ENCODE measurements at regions not wholly inside any gene's neighbourhood (a gene's known extent, or its start where the extent isn't known, plus 50 kb on each side); places are given as distances from the start of the nearest gene placed in this dataset.
A peak's percentile ranks its signal among the peaks of the same experiment; 100 is the strongest.

DNA sequence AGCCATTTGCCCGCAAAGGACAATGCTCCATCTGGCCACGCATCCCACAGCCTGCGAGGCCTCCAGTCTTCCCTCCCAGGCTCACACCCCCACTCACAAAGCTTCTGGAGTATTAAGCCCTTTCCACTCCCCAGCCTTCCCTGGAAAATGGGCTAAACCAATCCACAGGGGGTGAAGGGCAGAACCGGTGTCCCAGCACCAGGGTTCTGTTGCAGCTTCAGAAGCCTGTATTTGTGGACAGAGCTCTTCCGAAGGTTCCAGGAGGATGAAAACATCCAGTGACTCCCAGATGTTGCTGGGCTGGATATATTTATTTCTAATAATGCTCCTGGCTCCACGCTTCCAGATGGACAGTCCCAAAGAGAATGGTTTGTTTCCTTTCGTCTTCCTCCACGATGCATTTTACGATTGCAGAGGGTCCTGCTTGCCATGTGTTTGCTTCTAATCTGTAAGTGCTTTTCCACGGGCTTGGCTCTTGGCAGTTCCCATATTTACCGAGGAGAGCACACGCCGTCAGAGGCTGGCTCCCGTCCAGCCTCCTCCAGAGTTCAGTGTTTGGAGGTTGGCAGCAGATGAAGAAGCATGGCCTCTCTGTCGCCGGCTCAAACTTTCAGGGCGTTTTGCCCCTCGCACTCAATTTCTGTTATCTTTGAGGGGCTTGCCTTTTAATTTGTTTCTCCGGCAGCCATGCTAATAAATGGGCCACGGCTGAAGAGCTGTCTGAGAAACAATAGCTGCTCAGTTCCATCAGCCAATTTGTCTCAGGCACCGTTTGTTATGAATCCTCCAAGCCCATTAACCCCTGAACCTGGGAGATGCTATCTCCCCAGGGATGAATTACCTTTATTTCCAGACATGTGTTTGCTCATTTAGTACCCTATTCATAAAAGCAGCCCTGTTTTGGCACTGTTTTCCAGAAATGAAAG lies 367.9 kb upstream of the PROK2 start:
- H3K4me3 ChIP-seq (ENCODE audit: low read depth, low read length) = peak overlapping the region; percentile 43
- peak; percentile 70 for DNase-seq (ENCODE audit: low read depth)
- TF ChIP-seq, protein P1, sequence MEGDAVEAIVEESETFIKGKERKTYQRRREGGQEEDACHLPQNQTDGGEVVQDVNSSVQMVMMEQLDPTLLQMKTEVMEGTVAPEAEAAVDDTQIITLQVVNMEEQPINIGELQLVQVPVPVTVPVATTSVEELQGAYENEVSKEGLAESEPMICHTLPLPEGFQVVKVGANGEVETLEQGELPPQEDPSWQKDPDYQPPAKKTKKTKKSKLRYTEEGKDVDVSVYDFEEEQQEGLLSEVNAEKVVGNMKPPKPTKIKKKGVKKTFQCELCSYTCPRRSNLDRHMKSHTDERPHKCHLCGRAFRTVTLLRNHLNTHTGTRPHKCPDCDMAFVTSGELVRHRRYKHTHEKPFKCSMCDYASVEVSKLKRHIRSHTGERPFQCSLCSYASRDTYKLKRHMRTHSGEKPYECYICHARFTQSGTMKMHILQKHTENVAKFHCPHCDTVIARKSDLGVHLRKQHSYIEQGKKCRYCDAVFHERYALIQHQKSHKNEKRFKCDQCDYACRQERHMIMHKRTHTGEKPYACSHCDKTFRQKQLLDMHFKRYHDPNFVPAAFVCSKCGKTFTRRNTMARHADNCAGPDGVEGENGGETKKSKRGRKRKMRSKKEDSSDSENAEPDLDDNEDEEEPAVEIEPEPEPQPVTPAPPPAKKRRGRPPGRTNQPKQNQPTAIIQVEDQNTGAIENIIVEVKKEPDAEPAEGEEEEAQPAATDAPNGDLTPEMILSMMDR (conservative IDR thresholded peaks at IDR 0.05; ENCODE audit: low read depth, low read length) = no peak

DNA sequence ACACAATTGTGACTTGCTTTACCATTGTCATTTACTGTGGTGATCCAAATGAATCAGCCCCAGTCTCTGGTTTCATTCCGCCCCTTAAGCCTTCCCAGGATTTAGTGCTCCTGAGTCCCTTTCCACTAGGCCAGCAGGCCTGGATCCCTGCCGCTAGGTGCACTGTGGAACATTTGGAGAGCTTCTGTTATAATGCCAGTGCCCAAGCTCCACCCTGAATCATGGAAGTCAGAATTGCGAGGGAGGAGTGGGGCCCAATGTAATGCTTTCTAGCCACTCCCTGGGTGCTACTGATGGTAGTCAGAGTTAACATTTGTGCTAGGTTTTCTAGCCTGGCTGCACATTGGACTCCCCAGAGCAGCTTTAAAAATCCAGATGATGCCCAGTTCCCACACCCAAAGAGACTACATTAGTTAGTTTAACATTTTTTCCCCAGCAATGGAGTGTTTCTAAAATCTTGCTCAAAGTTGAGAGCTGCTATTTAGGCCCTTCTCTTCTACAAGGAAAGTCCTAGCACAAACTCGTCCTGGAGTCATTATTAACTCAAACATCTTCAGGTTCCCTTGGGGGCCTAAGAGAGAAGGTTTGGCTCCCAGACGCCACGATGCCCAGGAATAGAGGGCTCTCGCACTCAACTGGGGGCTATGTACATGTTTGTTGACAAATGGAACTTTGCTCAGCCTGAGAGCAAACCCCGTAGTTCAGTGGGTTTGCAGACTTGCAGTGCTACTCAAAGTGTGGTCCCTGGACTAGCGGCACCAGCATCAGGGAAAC lies 366.7 kb upstream of the PROK2 start:
- no peak overlapping the region for H3K4me3 ChIP-seq (ENCODE audit: low read depth, low read length)
- TF ChIP-seq, protein P1 (conservative IDR thresholded peaks at IDR 0.05; ENCODE audit: low read depth, low read length) = no peak
- no peak for DNase-seq (ENCODE audit: low read depth)

DNA sequence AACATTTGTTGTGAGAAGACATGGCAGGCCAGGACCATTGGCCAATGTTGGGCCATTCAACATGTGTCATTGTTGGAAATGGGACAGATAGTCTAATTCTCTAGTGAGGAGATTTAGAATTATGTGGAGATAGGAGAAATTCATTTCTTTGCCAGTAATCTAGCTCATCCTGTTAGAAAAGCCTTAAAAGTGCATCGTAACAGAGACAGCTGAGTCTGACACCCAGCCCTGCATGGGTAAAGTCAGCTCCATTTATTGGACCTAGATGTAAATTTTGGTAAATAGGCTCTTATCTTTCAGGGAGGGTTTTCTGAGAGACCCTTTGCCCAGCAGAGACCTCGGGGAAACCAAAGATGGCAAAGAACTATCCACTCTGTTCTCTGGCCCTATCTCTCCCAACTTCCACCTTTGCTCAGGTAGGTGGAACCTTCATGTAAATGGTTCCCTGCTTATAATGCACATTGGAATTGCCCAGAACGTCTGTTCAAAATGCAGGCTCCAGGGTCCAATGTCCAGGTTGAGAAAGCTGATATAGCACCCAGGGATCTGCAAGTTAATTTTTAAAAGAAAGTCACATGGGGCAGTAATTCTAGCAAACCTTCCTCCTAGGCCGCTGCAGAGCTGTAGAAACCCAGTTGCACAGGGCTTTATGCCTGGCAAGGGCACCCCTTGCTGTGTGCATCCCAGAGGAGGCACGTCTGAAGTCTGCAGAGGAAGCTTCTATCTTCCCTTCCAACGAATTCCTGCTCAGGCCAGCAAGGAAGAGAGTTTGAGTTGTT lies 365.9 kb upstream of the PROK2 start:
- TF ChIP-seq, protein P1 (conservative IDR thresholded peaks at IDR 0.05; ENCODE audit: low read depth, low read length) = no peak
- H3K4me3 ChIP-seq (ENCODE audit: low read depth, low read length) = no peak overlapping the region
- DNase-seq (ENCODE audit: low read depth) = no peak

DNA sequence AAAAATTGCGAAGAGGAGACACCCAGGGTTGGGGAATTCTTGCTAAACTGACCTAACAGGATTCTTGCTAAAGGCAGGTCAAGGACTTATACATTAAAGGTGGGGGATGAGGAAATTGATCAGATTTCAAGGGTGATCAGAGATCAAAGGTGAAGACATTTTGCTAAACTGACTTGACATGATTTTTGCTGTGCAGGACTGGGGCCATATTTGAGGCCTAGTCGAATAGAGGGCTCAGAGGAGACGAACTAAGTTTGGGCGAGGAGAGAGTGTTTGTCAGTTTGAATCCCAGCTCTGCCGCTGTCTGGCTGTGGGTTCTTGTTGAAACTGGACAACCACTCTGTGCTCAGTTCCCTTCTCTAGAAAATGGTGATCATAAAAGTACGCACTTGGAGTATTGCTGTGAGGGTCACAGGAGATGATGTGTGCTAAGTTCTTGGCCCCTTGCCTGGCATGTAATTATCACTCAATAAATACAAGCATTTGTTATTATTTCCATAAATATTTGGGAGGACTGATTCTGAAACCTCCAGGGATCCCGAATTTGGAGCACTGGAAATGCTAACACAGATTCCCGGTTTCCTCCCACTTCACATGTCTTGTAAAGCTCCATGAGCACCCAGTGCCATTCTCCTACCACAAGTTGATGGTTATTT lies 364.8 kb upstream of the PROK2 start:
- TF ChIP-seq, protein P1 (conservative IDR thresholded peaks at IDR 0.05; ENCODE audit: low read depth, low read length) = no peak
- no peak for DNase-seq (ENCODE audit: low read depth)
- no peak overlapping the region for H3K4me3 ChIP-seq (ENCODE audit: low read depth, low read length)

DNA sequence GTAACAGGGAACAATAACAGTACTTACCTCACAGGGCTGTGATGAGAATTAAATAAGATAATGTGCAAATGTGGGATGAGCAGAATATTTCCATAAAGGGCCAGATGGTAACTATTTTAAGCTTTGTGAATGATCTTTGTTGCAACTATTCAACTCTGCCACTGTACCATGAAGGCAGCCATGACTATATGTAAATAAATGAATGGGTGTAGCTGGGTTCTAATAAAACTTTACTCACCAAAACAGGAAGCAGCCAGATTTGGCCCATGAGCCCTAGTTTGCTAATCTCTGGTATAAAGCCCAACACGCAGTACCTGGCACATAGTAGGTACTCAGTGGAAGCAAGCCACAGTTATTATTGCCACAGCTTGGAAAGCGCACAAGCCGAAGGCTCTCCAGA lies 362.7 kb upstream of the PROK2 start:
- no peak for DNase-seq (ENCODE audit: low read depth)
- TF ChIP-seq, protein P1 (conservative IDR thresholded peaks at IDR 0.05; ENCODE audit: low read depth, low read length) = no peak
- H3K4me3 ChIP-seq (ENCODE audit: low read depth, low read length) = no peak overlapping the region

Measured in choroid plexus epithelial cell (primary cell).